M059J (cell line): ENCODE measurements at regions not wholly inside any gene's neighbourhood (a gene's known extent, or its start where the extent isn't known, plus 50 kb on each side); places are given as distances from the start of the nearest gene placed in this dataset.

Experiments
- DNase-seq: peaks from one replicate; pipeline ENCODE4 v3.0.0-alpha.2; 2012; ENCODE audit warnings: low read depth

GRCh38 chr5:89133129-89133528 is 250.1 kb upstream of the MEF2C start:
- no peak for DNase-seq

DNA sequence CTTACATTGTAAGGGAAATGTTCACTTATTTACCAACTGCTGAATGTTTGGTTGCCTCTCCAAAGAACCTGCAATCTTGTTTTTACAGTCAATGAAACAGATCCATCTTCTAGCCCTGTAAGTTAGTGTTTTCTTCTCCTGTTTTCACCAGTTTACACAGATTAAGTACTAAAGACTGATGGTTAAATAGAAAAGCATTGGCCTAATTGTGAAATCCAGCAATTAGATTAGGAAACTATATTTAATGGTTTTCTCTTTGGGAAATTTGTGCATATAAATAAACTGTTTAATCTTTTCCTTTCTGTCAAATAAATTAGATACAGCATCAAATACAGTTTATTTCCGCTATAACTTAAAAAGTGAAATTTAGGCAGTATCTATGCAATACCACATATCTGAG is 247.9 kb upstream of the MEF2C start:
- DNase-seq: no peak

DNA sequence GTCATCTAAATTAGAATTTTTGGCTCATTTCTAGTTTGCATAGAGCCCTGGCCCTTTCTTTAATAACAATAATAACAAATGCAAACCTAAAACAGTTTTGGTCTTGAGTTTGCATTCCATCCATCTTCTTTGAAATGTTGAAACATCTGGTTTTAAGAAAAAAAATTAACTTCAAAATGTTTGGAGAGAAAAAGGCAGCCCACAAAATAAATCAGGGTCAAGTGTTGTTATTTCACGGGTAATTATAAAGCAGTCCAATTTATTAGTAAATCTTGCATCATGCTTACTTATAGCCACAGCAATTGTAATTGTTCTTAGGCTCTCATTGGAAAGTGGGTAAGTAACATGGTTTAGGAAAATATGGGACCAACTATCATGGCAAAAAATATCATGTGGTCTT is 247.0 kb upstream of the MEF2C start:
- no peak for DNase-seq

- DNase-seq: no peak
Measured at GRCh38 chr5:89128906-89129625, 246.1 kb upstream of the MEF2C start.

DNA sequence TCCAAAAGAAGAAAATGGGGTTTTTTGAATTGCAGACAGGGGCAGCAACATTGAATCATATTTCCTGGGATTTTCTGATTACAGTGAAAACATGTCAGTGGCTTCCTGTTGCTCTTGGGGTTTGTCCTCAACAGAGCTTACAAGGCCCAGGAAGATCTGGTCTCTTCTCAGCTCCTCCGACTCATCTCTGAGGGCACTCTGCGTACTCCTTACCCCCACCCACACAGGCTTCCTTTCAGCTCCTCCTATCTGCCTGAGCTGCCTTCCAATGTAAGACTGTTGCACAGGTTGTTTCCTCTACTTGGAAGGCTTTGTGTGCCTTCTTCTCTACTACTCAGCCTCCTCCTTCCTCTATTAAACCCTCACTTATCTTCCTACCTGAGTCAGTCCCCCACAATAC is 245.1 kb upstream of the MEF2C start:
- peak; percentile 3 for DNase-seq

- DNase-seq: no peak
Measured at GRCh38 chr5:89127191-89127590, 244.2 kb upstream of the MEF2C start.

DNA sequence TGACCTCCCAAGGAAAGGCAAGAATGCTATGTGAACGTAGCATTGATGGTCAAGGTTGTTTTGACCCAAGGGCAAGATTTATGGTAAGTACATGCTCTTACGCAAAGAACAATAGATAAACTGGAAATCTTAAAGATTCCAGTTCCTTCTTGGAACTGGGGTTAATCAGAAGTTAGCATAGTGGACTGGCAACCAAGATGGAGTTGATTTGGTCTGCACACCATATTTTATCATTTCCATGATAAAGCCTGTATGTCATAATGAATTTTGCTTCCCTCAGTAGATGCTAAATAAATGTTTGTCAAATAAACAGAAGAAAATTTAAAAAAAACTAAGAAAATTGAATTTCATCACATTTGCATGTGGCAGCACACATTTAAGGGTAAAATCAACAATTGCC is 242.4 kb upstream of the MEF2C start:
- DNase-seq: no peak

DNA sequence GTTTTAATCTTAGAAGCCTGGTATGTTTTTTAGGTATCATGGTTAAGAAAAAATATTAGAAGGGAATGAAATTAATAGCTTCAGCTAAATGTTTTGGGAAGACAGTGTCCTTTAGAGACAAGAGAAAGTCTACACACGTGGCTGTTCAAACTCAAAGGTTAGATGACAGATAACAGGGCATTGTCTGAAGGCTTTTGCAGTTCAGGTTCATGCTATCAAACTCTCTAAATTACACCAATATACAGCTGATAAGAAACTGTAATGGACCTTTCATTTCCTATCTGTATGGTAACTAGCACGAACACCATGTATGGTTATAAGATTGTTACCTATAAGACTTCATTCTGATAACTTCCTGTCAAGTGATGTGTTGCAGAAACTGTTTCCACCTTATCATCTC is 240.6 kb upstream of the MEF2C start:
- no peak for DNase-seq

DNA sequence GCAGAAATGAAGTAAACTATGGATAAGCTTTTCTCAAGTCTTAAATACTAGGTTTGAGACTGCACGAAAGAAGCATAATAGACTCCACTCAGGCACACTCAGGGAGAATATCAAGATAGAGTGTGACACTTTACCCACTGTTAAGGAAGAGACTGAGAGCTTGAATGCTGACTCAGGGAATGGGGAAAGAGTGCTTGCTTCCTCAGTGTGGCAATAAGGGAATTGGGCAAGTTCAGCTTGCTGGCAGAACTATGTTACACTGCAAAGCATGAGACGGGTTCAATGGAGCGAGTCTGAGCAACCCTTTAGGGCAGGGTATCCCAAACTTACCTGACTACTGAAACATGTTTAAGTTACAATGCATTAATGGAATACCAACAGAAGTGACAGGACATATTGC is 237.7 kb upstream of the MEF2C start:
- DNase-seq: no peak

DNA sequence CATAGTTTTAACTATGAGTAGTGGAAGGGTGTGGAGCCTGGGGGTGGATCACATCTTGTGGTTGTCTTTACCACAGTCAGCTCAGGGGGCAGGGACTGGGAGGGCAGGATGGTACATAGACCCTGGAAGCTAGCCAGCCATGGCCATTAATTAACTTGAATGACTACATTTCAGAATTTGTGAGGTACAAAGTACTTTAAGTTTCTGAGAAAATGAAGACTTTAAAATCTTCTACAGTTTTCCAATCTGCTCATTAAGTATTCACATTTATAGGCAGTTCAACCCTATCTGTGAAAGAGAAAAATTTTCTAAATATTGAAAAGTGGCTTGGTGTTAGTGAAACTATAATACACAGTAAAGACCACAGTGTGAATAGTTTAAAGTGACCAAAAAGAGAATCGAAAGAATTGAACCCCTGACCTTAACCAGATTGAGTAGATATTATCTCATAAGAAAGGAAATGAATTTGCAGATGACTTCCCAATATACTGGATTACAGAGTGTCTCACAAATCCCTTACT is 234.2 kb upstream of the MEF2C start:
- DNase-seq: peak; percentile 58

GRCh38 chr5:89110916-89111646 is 228.1 kb upstream of the MEF2C start:
- peak; percentile 40 for DNase-seq

- no peak for DNase-seq
Measured at GRCh38 chr5:89106480-89106879, 223.5 kb upstream of the MEF2C start.

- DNase-seq: peak; percentile 60
Measured at GRCh38 chr5:89105836-89106235, 222.9 kb upstream of the MEF2C start.

DNA sequence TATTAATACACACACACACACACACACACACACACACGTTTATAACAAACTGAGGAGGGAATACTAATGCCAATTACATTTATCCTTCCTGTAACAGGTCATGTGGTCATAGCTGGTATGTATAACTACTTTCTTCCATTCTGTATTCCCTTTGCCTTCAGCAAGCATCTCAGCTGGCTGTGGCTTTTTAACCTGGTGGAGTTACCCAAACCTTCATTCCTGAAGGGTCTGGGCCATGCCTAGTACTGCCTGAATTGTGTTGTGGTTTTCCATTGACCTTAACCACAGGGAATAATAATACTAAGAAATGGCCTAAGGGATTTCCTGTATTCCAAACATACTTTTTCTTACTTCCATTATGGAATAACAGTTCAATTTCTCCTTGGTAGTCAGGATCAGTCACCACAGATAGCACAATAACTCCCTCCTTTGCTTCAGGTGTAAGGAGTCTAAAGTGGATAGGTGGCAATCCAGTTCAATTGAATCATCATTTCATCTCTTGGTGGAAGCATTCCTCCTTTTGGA is 222.2 kb upstream of the MEF2C start:
- DNase-seq: peak; percentile 69

- no peak for DNase-seq
Measured at GRCh38 chr5:89098199-89098756, 215.3 kb upstream of the MEF2C start.

DNA sequence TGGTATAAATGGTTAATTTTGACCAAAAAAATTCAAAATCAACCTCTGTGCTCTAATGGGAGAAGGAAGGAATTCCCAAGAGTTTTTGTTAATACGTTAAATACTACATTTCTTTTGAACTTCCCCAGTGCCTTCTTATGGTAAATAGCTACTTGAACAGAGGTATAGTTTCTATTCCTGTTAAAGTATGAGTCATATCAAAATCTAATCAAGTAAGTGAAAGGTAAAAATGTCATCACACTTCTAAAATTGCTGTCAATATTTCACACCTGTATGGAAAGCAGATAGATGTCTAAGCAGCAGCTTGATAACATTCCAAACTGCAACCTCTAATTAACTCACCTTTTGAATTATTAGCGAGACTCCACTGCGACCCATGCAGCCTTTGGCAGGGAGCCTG is 214.1 kb upstream of the MEF2C start:
- DNase-seq: no peak

DNA sequence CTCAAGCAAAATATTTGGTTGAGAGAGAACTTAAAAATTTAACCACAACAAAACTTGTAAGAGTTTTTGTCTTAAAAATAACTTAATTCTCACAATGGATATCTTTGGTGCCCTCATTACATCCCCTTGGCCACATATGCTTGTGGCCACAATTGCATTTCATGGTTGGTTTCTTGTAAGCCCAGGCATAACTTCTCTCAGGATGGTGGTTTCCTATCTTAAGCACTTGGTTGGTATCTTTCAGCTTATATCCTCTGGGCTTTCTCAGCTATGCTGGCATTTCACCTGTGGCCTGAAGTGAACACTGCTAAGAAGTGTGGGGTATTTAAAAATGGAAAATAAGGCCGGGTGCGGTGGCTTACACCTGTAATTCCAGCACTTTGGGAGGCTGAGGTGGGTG is 212.4 kb upstream of the MEF2C start:
- DNase-seq: no peak

DNA sequence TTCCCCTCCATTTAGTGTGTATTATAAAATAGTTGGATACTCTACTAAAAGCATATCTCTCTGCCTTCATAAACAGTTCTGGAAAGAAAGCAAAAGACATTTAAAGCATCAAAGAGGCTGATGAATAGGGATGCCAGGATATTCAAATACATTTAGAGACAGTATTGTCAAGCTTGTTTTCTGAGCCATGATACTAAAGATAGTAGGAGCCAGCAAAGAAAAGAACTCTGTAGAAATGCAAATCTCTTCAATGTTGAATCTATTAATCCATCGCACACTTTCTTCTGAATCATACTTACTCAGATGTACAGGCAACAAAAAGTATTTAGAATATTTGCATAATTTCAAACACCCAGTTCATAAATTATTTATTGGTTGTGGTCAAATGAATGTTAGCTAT is 207.1 kb upstream of the MEF2C start:
- no peak for DNase-seq

- DNase-seq: no peak
Measured at GRCh38 chr5:89087551-89088318, 204.8 kb upstream of the MEF2C start.

DNA sequence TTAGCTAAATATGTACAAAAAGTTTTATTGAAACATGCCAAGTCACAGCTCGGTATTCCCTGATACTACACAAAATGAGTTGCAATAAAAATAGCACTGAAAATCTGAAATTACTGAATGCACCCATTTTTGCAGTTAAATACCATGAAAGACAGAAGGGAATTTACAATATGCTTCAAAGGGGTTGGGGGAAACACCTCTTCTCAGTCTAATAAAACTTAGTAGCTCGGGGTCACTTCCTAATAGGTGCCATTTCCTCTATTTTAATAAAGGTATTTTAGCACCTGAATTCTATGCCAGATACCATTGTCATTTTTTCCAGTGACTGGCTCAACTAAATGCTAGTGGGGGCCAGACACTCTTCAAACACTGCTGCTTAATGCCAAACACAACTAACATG is 204.1 kb upstream of the MEF2C start:
- DNase-seq: no peak

DNA sequence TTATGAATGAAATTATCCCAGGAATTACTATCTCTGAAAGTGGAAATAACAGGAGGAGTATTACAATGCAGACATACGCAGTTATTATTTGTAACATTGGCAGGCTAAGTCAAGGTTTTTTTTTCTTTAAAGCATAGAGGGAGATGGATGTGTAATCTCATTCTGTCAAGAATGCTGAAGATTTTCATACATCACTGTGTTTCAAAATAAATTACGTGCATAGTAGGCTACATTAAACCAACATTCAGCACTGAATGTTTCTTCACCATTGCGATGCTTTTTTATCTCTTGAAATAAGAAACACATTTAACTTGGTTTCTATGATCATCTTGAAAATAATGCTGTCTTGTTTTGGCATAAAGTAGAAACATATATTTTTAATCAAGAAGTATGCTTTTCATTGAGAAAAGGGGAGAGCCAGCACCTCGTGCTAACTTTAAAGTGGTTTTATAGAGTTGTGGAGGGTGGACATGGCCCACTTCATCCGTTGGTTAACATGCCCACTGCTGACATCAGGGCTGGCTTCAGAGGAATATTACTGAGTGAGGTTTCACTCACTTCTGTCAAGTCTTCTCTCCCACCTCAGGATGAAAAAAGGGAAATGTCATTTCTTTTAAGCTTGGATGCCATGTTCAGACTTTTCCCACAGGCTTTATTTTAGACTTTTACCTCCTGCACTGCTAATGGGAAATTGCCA is 203.6 kb upstream of the MEF2C start:
- DNase-seq: no peak
